ENCODE measurements at regions not wholly inside any gene's neighbourhood (a gene's known extent, or its start where the extent isn't known, plus 50 kb on each side); places are given as distances from the start of the nearest gene placed in this dataset.

DNA sequence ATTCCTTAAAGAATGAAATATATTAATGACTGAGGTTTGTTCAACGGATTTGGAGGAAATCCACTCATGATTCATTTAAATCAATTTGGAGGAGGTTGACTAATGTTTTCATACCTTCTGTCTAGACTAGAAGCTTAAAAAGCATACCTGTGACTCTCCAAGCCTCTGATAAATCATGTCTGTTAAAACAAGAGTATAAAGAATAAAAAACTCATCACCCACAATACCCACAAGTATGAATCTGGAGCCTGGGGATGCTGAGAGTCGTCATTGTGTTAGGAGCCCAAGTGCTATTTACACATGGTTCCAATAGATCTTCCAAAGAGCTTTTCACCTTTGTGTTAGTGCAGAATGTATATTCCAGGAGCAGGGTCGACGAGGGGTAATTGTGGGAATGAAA, 86.8 kb upstream of the ADAMTS20 start:
- Mint-ChIP-seq H3K9me3 (no peaks in the 10 kb centered on the region), H3K27me3 (ENCODE audit: low read depth) (no peaks in the 10 kb centered on the region), H3K27ac (no peak overlapping the region), H3K4me3 (no peak overlapping the region), H3K4me1 (no peaks in the 10 kb centered on the region), H3K36me3 (no peaks in the 10 kb centered on the region)
- ATAC-seq (no peak), DNase-seq (ENCODE audit: low spot score) (no peak)
- POLR2A ChIA-PET = no interaction called here
- TF ChIP-seq, protein P1, sequence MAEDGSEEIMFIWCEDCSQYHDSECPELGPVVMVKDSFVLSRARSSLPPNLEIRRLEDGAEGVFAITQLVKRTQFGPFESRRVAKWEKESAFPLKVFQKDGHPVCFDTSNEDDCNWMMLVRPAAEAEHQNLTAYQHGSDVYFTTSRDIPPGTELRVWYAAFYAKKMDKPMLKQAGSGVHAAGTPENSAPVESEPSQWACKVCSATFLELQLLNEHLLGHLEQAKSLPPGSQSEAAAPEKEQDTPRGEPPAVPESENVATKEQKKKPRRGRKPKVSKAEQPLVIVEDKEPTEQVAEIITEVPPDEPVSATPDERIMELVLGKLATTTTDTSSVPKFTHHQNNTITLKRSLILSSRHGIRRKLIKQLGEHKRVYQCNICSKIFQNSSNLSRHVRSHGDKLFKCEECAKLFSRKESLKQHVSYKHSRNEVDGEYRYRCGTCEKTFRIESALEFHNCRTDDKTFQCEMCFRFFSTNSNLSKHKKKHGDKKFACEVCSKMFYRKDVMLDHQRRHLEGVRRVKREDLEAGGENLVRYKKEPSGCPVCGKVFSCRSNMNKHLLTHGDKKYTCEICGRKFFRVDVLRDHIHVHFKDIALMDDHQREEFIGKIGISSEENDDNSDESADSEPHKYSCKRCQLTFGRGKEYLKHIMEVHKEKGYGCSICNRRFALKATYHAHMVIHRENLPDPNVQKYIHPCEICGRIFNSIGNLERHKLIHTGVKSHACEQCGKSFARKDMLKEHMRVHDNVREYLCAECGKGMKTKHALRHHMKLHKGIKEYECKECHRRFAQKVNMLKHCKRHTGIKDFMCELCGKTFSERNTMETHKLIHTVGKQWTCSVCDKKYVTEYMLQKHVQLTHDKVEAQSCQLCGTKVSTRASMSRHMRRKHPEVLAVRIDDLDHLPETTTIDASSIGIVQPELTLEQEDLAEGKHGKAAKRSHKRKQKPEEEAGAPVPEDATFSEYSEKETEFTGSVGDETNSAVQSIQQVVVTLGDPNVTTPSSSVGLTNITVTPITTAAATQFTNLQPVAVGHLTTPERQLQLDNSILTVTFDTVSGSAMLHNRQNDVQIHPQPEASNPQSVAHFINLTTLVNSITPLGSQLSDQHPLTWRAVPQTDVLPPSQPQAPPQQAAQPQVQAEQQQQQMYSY (CRISPR knock-in tag; IDR thresholded peaks at IDR 0.05) = no peak
- TF ChIP-seq, protein P2, sequence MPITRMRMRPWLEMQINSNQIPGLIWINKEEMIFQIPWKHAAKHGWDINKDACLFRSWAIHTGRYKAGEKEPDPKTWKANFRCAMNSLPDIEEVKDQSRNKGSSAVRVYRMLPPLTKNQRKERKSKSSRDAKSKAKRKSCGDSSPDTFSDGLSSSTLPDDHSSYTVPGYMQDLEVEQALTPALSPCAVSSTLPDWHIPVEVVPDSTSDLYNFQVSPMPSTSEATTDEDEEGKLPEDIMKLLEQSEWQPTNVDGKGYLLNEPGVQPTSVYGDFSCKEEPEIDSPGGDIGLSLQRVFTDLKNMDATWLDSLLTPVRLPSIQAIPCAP (CRISPR knock-in tag; IDR thresholded peaks at IDR 0.05) = no peak
- TF ChIP-seq, protein P3, sequence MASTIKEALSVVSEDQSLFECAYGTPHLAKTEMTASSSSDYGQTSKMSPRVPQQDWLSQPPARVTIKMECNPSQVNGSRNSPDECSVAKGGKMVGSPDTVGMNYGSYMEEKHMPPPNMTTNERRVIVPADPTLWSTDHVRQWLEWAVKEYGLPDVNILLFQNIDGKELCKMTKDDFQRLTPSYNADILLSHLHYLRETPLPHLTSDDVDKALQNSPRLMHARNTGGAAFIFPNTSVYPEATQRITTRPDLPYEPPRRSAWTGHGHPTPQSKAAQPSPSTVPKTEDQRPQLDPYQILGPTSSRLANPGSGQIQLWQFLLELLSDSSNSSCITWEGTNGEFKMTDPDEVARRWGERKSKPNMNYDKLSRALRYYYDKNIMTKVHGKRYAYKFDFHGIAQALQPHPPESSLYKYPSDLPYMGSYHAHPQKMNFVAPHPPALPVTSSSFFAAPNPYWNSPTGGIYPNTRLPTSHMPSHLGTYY (CRISPR knock-in tag; IDR thresholded peaks at IDR 0.05) = no peak
- TF ChIP-seq ZNF232 (CRISPR knock-in tag; IDR thresholded peaks at IDR 0.05) = no peak
- CTCF ChIA-PET = no interaction called here

DNA sequence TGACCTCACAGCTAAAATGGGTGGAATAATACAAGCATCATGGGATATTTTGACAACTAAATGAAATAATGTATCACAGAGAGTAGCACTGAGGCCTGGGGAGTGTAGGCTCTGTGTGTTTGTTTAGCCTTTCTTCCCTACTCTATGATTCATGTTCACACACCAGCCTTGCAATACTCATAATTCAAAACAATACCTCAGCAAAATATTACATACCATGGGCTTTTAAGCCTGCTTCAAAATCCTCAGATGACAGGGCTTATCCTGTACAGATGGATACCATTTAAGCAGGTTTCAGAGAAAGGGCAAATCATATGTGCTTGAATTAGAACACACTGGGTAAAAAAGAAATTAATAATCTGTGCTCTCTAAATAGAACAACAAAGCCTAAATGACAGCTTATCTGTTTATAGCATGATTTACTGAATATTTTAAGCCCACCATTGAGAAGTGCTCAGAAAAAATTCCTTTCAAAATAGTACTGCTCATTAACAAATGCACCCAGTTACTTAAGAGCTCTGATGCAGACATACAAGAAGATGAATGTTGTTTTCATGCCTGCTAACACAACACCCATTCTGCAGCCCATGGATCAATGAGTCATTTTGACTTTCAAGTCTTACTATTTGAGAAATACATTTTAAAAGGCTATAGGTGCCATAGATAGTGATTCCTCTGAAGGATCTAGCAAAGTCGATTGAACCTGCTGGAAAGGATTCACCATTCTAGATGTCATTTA, 84.9 kb upstream of the ADAMTS20 start:
- ATAC-seq = no peak
- Mint-ChIP-seq H3K4me3 (no peak overlapping the region), H3K36me3 (no peaks in the 10 kb centered on the region), H3K9me3 (no peaks in the 10 kb centered on the region), H3K27me3 (ENCODE audit: low read depth) (no peaks in the 10 kb centered on the region), H3K4me1 (no peaks in the 10 kb centered on the region), H3K27ac (no peak overlapping the region)
- ChIA-PET CTCF (no interaction called here), POLR2A (no interaction called here)
- no peak for DNase-seq (ENCODE audit: low spot score)
- TF ChIP-seq SOX15 (CRISPR knock-in tag; IDR thresholded peaks at IDR 0.05) (no peak), MXD4 (CRISPR knock-in tag; IDR thresholded peaks at IDR 0.05; ENCODE audit: borderline replicate concordance) (no peak), ZNF138 (CRISPR knock-in tag; conservative IDR thresholded peaks at IDR 0.05) (no peak), ZNF423 (CRISPR knock-in tag; IDR thresholded peaks at IDR 0.05) (no peak), HMGA2 (CRISPR knock-in tag; IDR thresholded peaks at IDR 0.05) (no peak), CREB1 (CRISPR knock-in tag; IDR thresholded peaks at IDR 0.05) (no peak), ZNF219 (CRISPR knock-in tag; IDR thresholded peaks at IDR 0.05; ENCODE audit: borderline replicate concordance) (no peak), EMX1 (CRISPR knock-in tag; IDR thresholded peaks at IDR 0.05) (no peak)
- TF ChIP-seq, protein P4, sequence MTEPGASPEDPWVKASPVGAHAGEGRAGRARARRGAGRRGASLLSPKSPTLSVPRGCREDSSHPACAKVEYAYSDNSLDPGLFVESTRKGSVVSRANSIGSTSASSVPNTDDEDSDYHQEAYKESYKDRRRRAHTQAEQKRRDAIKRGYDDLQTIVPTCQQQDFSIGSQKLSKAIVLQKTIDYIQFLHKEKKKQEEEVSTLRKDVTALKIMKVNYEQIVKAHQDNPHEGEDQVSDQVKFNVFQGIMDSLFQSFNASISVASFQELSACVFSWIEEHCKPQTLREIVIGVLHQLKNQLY (CRISPR knock-in tag; IDR thresholded peaks at IDR 0.05) = no peak
- TF ChIP-seq, protein P5, sequence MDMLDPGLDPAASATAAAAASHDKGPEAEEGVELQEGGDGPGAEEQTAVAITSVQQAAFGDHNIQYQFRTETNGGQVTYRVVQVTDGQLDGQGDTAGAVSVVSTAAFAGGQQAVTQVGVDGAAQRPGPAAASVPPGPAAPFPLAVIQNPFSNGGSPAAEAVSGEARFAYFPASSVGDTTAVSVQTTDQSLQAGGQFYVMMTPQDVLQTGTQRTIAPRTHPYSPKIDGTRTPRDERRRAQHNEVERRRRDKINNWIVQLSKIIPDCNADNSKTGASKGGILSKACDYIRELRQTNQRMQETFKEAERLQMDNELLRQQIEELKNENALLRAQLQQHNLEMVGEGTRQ (CRISPR knock-in tag; IDR thresholded peaks at IDR 0.05) = no peak
- TF ChIP-seq, protein P6, sequence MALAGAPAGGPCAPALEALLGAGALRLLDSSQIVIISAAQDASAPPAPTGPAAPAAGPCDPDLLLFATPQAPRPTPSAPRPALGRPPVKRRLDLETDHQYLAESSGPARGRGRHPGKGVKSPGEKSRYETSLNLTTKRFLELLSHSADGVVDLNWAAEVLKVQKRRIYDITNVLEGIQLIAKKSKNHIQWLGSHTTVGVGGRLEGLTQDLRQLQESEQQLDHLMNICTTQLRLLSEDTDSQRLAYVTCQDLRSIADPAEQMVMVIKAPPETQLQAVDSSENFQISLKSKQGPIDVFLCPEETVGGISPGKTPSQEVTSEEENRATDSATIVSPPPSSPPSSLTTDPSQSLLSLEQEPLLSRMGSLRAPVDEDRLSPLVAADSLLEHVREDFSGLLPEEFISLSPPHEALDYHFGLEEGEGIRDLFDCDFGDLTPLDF (CRISPR knock-in tag; IDR thresholded peaks at IDR 0.05) = no peak
- TF ChIP-seq, protein P7, sequence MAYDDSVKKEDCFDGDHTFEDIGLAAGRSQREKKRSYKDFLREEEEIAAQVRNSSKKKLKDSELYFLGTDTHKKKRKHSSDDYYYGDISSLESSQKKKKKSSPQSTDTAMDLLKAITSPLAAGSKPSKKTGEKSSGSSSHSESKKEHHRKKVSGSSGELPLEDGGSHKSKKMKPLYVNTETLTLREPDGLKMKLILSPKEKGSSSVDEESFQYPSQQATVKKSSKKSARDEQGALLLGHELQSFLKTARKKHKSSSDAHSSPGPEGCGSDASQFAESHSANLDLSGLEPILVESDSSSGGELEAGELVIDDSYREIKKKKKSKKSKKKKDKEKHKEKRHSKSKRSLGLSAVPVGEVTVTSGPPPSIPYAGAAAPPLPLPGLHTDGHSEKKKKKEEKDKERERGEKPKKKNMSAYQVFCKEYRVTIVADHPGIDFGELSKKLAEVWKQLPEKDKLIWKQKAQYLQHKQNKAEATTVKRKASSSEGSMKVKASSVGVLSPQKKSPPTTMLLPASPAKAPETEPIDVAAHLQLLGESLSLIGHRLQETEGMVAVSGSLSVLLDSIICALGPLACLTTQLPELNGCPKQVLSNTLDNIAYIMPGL (CRISPR knock-in tag; IDR thresholded peaks at IDR 0.05) = no peak
- TF ChIP-seq, protein P8, sequence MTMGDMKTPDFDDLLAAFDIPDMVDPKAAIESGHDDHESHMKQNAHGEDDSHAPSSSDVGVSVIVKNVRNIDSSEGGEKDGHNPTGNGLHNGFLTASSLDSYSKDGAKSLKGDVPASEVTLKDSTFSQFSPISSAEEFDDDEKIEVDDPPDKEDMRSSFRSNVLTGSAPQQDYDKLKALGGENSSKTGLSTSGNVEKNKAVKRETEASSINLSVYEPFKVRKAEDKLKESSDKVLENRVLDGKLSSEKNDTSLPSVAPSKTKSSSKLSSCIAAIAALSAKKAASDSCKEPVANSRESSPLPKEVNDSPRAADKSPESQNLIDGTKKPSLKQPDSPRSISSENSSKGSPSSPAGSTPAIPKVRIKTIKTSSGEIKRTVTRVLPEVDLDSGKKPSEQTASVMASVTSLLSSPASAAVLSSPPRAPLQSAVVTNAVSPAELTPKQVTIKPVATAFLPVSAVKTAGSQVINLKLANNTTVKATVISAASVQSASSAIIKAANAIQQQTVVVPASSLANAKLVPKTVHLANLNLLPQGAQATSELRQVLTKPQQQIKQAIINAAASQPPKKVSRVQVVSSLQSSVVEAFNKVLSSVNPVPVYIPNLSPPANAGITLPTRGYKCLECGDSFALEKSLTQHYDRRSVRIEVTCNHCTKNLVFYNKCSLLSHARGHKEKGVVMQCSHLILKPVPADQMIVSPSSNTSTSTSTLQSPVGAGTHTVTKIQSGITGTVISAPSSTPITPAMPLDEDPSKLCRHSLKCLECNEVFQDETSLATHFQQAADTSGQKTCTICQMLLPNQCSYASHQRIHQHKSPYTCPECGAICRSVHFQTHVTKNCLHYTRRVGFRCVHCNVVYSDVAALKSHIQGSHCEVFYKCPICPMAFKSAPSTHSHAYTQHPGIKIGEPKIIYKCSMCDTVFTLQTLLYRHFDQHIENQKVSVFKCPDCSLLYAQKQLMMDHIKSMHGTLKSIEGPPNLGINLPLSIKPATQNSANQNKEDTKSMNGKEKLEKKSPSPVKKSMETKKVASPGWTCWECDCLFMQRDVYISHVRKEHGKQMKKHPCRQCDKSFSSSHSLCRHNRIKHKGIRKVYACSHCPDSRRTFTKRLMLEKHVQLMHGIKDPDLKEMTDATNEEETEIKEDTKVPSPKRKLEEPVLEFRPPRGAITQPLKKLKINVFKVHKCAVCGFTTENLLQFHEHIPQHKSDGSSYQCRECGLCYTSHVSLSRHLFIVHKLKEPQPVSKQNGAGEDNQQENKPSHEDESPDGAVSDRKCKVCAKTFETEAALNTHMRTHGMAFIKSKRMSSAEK (CRISPR knock-in tag; IDR thresholded peaks at IDR 0.05; ENCODE audit: borderline replicate concordance) = no peak
